ENCODE measurements at regions not wholly inside any gene's neighbourhood (a gene's known extent, or its start where the extent isn't known, plus 50 kb on each side); places are given as distances from the start of the nearest gene placed in this dataset.

GRCh38 chr11:70741085-70741484 lies 342.8 kb downstream of the CTTN start:
- no peak for DNase-seq (ENCODE audit: low read depth)

GRCh38 chr11:70742553-70743291 lies 344.4 kb downstream of the CTTN start:
- DNase-seq (ENCODE audit: low read depth), result no peak

GRCh38 chr11:70743329-70743728 lies 345.0 kb downstream of the CTTN start:
- DNase-seq (ENCODE audit: low read depth), result no peak

GRCh38 chr11:70743941-70744351 lies 345.6 kb downstream of the CTTN start:
- DNase-seq (ENCODE audit: low read depth), result no peak

GRCh38 chr11:70744396-70745185 lies 346.3 kb downstream of the CTTN start:
- DNase-seq (ENCODE audit: low read depth), result no peak

GRCh38 chr11:70745451-70745850 lies 347.1 kb downstream of the CTTN start:
- DNase-seq (ENCODE audit: low read depth), result no peak

- no peak for DNase-seq (ENCODE audit: low read depth)
These were observed 347.6 kb downstream of the CTTN start for GRCh38 chr11:70745941-70746340.

GRCh38 chr11:70746351-70746750 lies 348.0 kb downstream of the CTTN start:
- no peak for DNase-seq (ENCODE audit: low read depth)

- DNase-seq (ENCODE audit: low read depth), result no peak
These were observed 349.0 kb downstream of the CTTN start for GRCh38 chr11:70747285-70747684.

GRCh38 chr11:70747921-70748320 lies 349.6 kb downstream of the CTTN start:
- DNase-seq (ENCODE audit: low read depth), result no peak

- no peak for DNase-seq (ENCODE audit: low read depth)
These were observed 352.9 kb downstream of the CTTN start for GRCh38 chr11:70751142-70751734.

GRCh38 chr11:70755410-70756158 lies 357.3 kb downstream of the CTTN start:
- DNase-seq (ENCODE audit: low read depth), result peak; percentile 53

- DNase-seq (ENCODE audit: low read depth), result no peak
These were observed 358.0 kb downstream of the CTTN start for GRCh38 chr11:70756341-70756740.

GRCh38 chr11:70756756-70757155 lies 358.4 kb downstream of the CTTN start:
- no peak for DNase-seq (ENCODE audit: low read depth)

- no peak for DNase-seq (ENCODE audit: low read depth)
These were observed 358.9 kb downstream of the CTTN start for GRCh38 chr11:70757241-70757640.

- DNase-seq (ENCODE audit: low read depth), result no peak
These were observed 359.9 kb downstream of the CTTN start for GRCh38 chr11:70758206-70758605.

- no peak for DNase-seq (ENCODE audit: low read depth)
These were observed 361.5 kb downstream of the CTTN start for GRCh38 chr11:70759846-70760245.

GRCh38 chr11:70760416-70761020 lies 362.2 kb downstream of the CTTN start:
- no peak for DNase-seq (ENCODE audit: low read depth)

GRCh38 chr11:70761094-70761907 lies 363.0 kb downstream of the CTTN start:
- no peak for DNase-seq (ENCODE audit: low read depth)

- no peak for DNase-seq (ENCODE audit: low read depth)
These were observed 363.6 kb downstream of the CTTN start for GRCh38 chr11:70761908-70762337.

- no peak for DNase-seq (ENCODE audit: low read depth)
These were observed 364.5 kb downstream of the CTTN start for GRCh38 chr11:70762810-70763209.
